Gastroesophageal sphincter (tissue), 3 donors: ENCODE measurements at regions not wholly inside any gene's neighbourhood (a gene's known extent, or its start where the extent isn't known, plus 50 kb on each side); places are given as distances from the start of the nearest gene placed in this dataset.

ENCODE experiments used
- CTCF ChIP-seq, 4 experiments: fragments of 200-600 bp in 2 of 4; fragments of 450-650 bp in 2 of 4; sonication (generic) in 1 of 4; IDR thresholded peaks; one replicate each; pipeline ENCODE4 v1.5.1; 2017 to 2019; ENCODE audit warnings: antibody characterized with exemption in 4 of 4, mild to moderate bottlenecking in 2 of 4, moderate library complexity in 2 of 4
- EP300 ChIP-seq: sonication (generic); formaldehyde crosslinking; IDR thresholded peaks from one replicate; pipeline ENCODE4 v1.6.1; 2017; ENCODE audit warnings: antibody characterized with exemption, mild to moderate bottlenecking
- POLR2A ChIP-seq, 2 donors: fragments of 450-650 bp; IDR thresholded peaks; one replicate each; pipeline ENCODE4 v1.6.1; 2017; ENCODE audit warnings: antibody characterized with exemption in 2 of 2, mild to moderate bottlenecking in 2 of 2, moderate library complexity in 1 of 2
- POLR2AphosphoS5 ChIP-seq: sonication (generic); formaldehyde crosslinking; IDR thresholded peaks from one replicate; pipeline ENCODE4 v1.6.1; 2017; ENCODE audit warnings: antibody characterized with exemption

- TF ChIP-seq POLR2AphosphoS5 = no peak
- no peak for TF ChIP-seq CTCF (IDR thresholded peaks at IDR 0.05)
- TF ChIP-seq POLR2A (IDR thresholded peaks at IDR 0.05) = no peak
- TF ChIP-seq EP300 = no peak
These were observed 115.6 kb upstream of the LMCD1 start for GRCh38 chr3:8385848-8386620.
